Calu3 (cell line): ENCODE measurements at regions not wholly inside any gene's neighbourhood (a gene's known extent, or its start where the extent isn't known, plus 50 kb on each side); places are given as distances from the start of the nearest gene placed in this dataset.

ENCODE experiments used
- BruUV-seq: library from RNA; stranded (reverse); fragments of 400-500 nt; replicated peaks from 2 replicates; lab custom pipeline; 2021; lab: Mats Ljungman, UMichigan
- CTCF ChIA-PET: fragments of 300-600 bp; sonication (Branson Sonifier 250); formaldehyde crosslinking; loops from one replicate; lab custom pipeline; 2022; ENCODE audit warnings: antibody characterized with exemption; lab: Charles Lee
- DNase-seq: peaks from one replicate; pipeline ENCODE4 v3.0.0; 2022
- H3K27ac Mint-ChIP-seq: one replicate; pipeline ENCODE4 v1.8.0; 2022; ENCODE audit warnings: mixed read lengths; ENCODE audit not compliant: unreplicated experiment
- H3K27me3 Mint-ChIP-seq: one replicate; pipeline ENCODE4 v1.8.0; 2022; ENCODE audit warnings: mixed read lengths; ENCODE audit not compliant: unreplicated experiment
- H3K36me3 Mint-ChIP-seq: one replicate; pipeline ENCODE4 v1.8.0; 2022; ENCODE audit warnings: mild to moderate bottlenecking, moderate library complexity, mixed read lengths; ENCODE audit not compliant: insufficient read depth, unreplicated experiment
- H3K4me1 Mint-ChIP-seq: one replicate; pipeline ENCODE4 v1.8.0; 2022; ENCODE audit warnings: mild to moderate bottlenecking, low read depth, mixed read lengths; ENCODE audit not compliant: unreplicated experiment
- H3K4me3 Mint-ChIP-seq: one replicate; pipeline ENCODE4 v1.8.0; 2022; ENCODE audit warnings: mild to moderate bottlenecking, low read depth, moderate library complexity, mixed read lengths; ENCODE audit not compliant: unreplicated experiment
- H3K9me3 Mint-ChIP-seq: one replicate; pipeline ENCODE4 v1.8.0; 2022; ENCODE audit warnings: low read depth, mixed read lengths; ENCODE audit not compliant: unreplicated experiment
- CTCF ChIP-seq: fragments of 200-600 bp; IDR thresholded peaks from one replicate; pipeline ENCODE4 v1.8.0; 2022; ENCODE audit warnings: antibody characterized with exemption; ENCODE audit not compliant: unreplicated experiment
- intact Hi-C: fragments of 100-400 bp; cut with micrococcal nuclease; formaldehyde crosslinking; loops from one replicate; pipeline ENCODE4 v1.10.0; 2022; ENCODE audit not compliant: unreplicated experiment

GRCh38 chr16:82464187-82464586 lies 162.6 kb upstream of the CDH13 start:
- H3K9me3 Mint-ChIP-seq = peaks cover 3% of the 10 kb centered on the region
- no peak overlapping the region for H3K4me3 Mint-ChIP-seq
- no peak for TF ChIP-seq CTCF
- CTCF ChIA-PET = no interaction called here
- H3K36me3 Mint-ChIP-seq = no peaks in the 10 kb centered on the region
- H3K27ac Mint-ChIP-seq = no peak overlapping the region
- no TSS peak for BruUV-seq
- no peaks in the 10 kb centered on the region for H3K4me1 Mint-ChIP-seq
- DNase-seq = no peak
- intact Hi-C loops = no loop called here
- H3K27me3 Mint-ChIP-seq = peaks cover 42% of the 10 kb centered on the region

- H3K4me1 Mint-ChIP-seq = no peaks in the 10 kb centered on the region
- H3K36me3 Mint-ChIP-seq = no peaks in the 10 kb centered on the region
- peaks cover 19% of the 10 kb centered on the region for H3K27me3 Mint-ChIP-seq
- TF ChIP-seq CTCF = no peak
- peaks cover 3% of the 10 kb centered on the region for H3K9me3 Mint-ChIP-seq
- H3K4me3 Mint-ChIP-seq = no peak overlapping the region
- CTCF ChIA-PET = no interaction called here
- BruUV-seq = no TSS peak
- no peak for DNase-seq
- H3K27ac Mint-ChIP-seq = no peak overlapping the region
- intact Hi-C loops = no loop called here
Observed at GRCh38 chr16:82460766-82461165, 166.0 kb upstream of the CDH13 start.

GRCh38 chr16:82459580-82460256 lies 167.1 kb upstream of the CDH13 start:
- peaks cover 24% of the 10 kb centered on the region for H3K27me3 Mint-ChIP-seq
- CTCF ChIA-PET = no interaction called here
- intact Hi-C loops = loop anchor here (10.0 kb wide), 1 partner anchor 65 kb away; no protein-coding TSS in a partner anchor
- DNase-seq = no peak
- TF ChIP-seq CTCF = no peak
- no peaks in the 10 kb centered on the region for H3K36me3 Mint-ChIP-seq
- no peak overlapping the region for H3K4me3 Mint-ChIP-seq
- no TSS peak for BruUV-seq
- H3K4me1 Mint-ChIP-seq = no peaks in the 10 kb centered on the region
- H3K27ac Mint-ChIP-seq = no peak overlapping the region
- H3K9me3 Mint-ChIP-seq = no peaks in the 10 kb centered on the region

GRCh38 chr16:82456683-82457082 lies 170.1 kb upstream of the CDH13 start:
- Mint-ChIP-seq H3K36me3 (no peaks in the 10 kb centered on the region), H3K4me3 (no peak overlapping the region), H3K27ac (no peak overlapping the region), H3K27me3 (peaks cover 25% of the 10 kb centered on the region), H3K4me1 (no peaks in the 10 kb centered on the region), H3K9me3 (no peaks in the 10 kb centered on the region)
- BruUV-seq = no TSS peak
- CTCF ChIA-PET = interaction anchor here (0.5 to 1.5 kb wide), 7 partner anchors 17 to 515 kb away, joined by 3 to 9 read pairs (median 4); no protein-coding TSS in a partner anchor
- intact Hi-C loops = loop anchor here (1.0 to 10.0 kb wide), 3 partner anchors 62 to 516 kb away; no protein-coding TSS in a partner anchor
- DNase-seq = peak; percentile 71
- TF ChIP-seq CTCF = peak; percentile 63
